OCI-LY3 (cell line): ENCODE measurements at regions not wholly inside any gene's neighbourhood (a gene's known extent, or its start where the extent isn't known, plus 50 kb on each side); places are given as distances from the start of the nearest gene placed in this dataset.
"Not testable (repeated sequence)": the region's sequence is repeated elsewhere in the genome, so short reads cannot be mapped to it uniquely, and the experiment has no call there.

Experiments
- EZH2phosphoT487 ChIP-seq: fragments of 200-600 bp; shearing (Covaris generic); IDR thresholded peaks from 2 replicates; pipeline ENCODE4 v1.6.1; 2018; ENCODE audit warnings: antibody characterized with exemption, mixed run types, low read depth
- TF ChIP-seq, protein P1 (sequence below): fragments of 200-600, 300-600 bp; sonication (generic); IDR thresholded peaks from 2 replicates; pipeline ENCODE4 v1.5.1; 2014; ENCODE audit warnings: antibody characterized with exemption, low read length, low read depth

DNA sequence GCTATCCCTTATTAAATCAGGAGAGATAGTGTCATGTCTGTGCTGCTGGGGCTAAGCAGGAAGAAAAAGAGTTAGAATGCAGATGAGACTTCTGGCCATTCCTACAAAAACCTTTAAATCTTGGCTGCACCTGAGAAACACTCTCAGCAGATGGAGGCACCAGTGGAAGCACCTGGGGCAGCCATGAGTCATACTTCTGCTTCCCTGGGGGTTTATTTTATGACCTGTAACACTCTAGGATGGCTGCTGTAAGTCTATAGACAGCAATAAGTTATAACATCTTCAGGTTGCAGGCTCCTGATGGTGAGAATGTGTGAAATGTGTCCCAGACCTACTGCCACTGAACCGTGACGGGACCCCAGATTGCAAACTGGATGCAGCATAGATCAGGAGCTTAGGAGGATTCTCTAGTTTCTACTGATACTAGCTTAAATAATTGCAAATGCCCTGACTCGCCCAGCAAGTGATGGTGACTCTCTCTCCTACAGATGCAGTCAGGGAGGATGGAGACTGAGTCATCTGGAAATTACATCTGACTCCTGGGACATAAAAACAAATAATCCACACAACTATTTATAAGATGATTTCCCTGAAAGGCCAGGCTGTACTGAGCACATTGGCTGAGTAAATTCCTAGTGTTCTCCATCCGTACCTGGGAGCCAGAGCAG is 479.2 kb downstream of the RPIA start:
- TF ChIP-seq, protein P1, sequence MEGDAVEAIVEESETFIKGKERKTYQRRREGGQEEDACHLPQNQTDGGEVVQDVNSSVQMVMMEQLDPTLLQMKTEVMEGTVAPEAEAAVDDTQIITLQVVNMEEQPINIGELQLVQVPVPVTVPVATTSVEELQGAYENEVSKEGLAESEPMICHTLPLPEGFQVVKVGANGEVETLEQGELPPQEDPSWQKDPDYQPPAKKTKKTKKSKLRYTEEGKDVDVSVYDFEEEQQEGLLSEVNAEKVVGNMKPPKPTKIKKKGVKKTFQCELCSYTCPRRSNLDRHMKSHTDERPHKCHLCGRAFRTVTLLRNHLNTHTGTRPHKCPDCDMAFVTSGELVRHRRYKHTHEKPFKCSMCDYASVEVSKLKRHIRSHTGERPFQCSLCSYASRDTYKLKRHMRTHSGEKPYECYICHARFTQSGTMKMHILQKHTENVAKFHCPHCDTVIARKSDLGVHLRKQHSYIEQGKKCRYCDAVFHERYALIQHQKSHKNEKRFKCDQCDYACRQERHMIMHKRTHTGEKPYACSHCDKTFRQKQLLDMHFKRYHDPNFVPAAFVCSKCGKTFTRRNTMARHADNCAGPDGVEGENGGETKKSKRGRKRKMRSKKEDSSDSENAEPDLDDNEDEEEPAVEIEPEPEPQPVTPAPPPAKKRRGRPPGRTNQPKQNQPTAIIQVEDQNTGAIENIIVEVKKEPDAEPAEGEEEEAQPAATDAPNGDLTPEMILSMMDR, result not testable (repeated sequence)
- TF ChIP-seq EZH2phosphoT487, result not testable (repeated sequence)
